Bronchial epithelial cell (primary cell): ENCODE measurements at regions not wholly inside any gene's neighbourhood (a gene's known extent, or its start where the extent isn't known, plus 50 kb on each side); places are given as distances from the start of the nearest gene placed in this dataset.

Source experiments
- DNase-seq: peaks from one replicate; pipeline ENCODE4 v3.0.0-alpha.2; 2010; ENCODE audit warnings: low read depth
- FAIRE-seq: peaks from 2 replicates; lab custom pipeline; 2011; peaks lifted over from hg19 to GRCh38; lab: Jason Lieb, UNC
- H3K27me3 ChIP-seq: 2 replicates; pipeline ENCODE4 v1.5.1; 2011; ENCODE audit warnings: low read length; ENCODE audit not compliant: control insufficient read depth, insufficient read depth
- H3K36me3 ChIP-seq: 2 replicates; pipeline ENCODE4 v1.5.1; 2011; ENCODE audit warnings: low read length; ENCODE audit not compliant: control insufficient read depth, insufficient read depth
- H3K4me3 ChIP-seq: 2 replicates; pipeline ENCODE4 v1.5.1; 2011; ENCODE audit warnings: mild to moderate bottlenecking, low read depth, low read length, control low read depth
- CTCF ChIP-seq: IDR thresholded peaks from 2 replicates; pipeline ENCODE4 v1.5.1; 2011; ENCODE audit warnings: mild to moderate bottlenecking, moderate library complexity, low read length, control low read depth, inconsistent platforms; ENCODE audit not compliant: insufficient read depth, severe bottlenecking

- FAIRE-seq (no peak), DNase-seq (no peak)
- no peaks in the 10 kb centered on the region for H3K36me3 ChIP-seq
- H3K4me3 ChIP-seq = no peak overlapping the region
- no peaks in the 10 kb centered on the region for H3K27me3 ChIP-seq
- TF ChIP-seq CTCF = no peak
Observed at GRCh38 chr18:78454221-78454620, 525.4 kb upstream of the SALL3 start.

- H3K36me3 ChIP-seq = no peaks in the 10 kb centered on the region
- FAIRE-seq (no peak), DNase-seq (no peak)
- no peaks in the 10 kb centered on the region for H3K27me3 ChIP-seq
- H3K4me3 ChIP-seq = no peak overlapping the region
- TF ChIP-seq CTCF = no peak
Observed at GRCh38 chr18:78455386-78455785, 524.2 kb upstream of the SALL3 start.

- no peaks in the 10 kb centered on the region for H3K27me3 ChIP-seq
- no peak for FAIRE-seq
- H3K4me3 ChIP-seq = no peak overlapping the region
- TF ChIP-seq CTCF = no peak
- DNase-seq = no peak
- no peaks in the 10 kb centered on the region for H3K36me3 ChIP-seq
Observed at GRCh38 chr18:78457011-78457410, 522.6 kb upstream of the SALL3 start.

- no peak overlapping the region for H3K4me3 ChIP-seq
- H3K27me3 ChIP-seq = no peaks in the 10 kb centered on the region
- no peak for DNase-seq
- no peaks in the 10 kb centered on the region for H3K36me3 ChIP-seq
- FAIRE-seq = peak; percentile 28
- no peak for TF ChIP-seq CTCF
Observed at GRCh38 chr18:78457731-78458130, 521.9 kb upstream of the SALL3 start.

GRCh38 chr18:78458356-78458755, 521.3 kb upstream of the SALL3 start:
- FAIRE-seq (no peak), DNase-seq (no peak)
- Histone ChIP-seq H3K4me3 (no peak overlapping the region), H3K36me3 (no peaks in the 10 kb centered on the region), H3K27me3 (no peaks in the 10 kb centered on the region)
- TF ChIP-seq CTCF = no peak

GRCh38 chr18:78459668-78460067, 520.0 kb upstream of the SALL3 start:
- no peak for FAIRE-seq
- Histone ChIP-seq H3K27me3 (no peaks in the 10 kb centered on the region), H3K4me3 (no peak overlapping the region), H3K36me3 (no peaks in the 10 kb centered on the region)
- TF ChIP-seq CTCF = no peak
- DNase-seq = peak; percentile 28
